HG02678 (cell line): ENCODE measurements at regions not wholly inside any gene's neighbourhood (a gene's known extent, or its start where the extent isn't known, plus 50 kb on each side); places are given as distances from the start of the nearest gene placed in this dataset.

ENCODE experiments used
- ATAC-seq: cut with Tn5 transposase; IDR thresholded peaks from one replicate; pipeline ENCODE4 v1.9.1; 2021; ENCODE audit warnings: mild to moderate bottlenecking, moderate library complexity; ENCODE audit not compliant: unreplicated experiment

- ATAC-seq = no peak
Observed at GRCh38 chr4:19372390-19372789, 879.3 kb upstream of the SLIT2 start.

- no peak for ATAC-seq
Observed at GRCh38 chr4:19368800-19369199, 882.9 kb upstream of the SLIT2 start.

- no peak for ATAC-seq
Observed at GRCh38 chr4:19366916-19367315, 884.8 kb upstream of the SLIT2 start.

GRCh38 chr4:19358015-19358414, 893.7 kb upstream of the SLIT2 start:
- ATAC-seq = no peak

GRCh38 chr4:19349416-19349815, 902.3 kb upstream of the SLIT2 start:
- no peak for ATAC-seq

GRCh38 chr4:19348746-19349145, 903.0 kb upstream of the SLIT2 start:
- ATAC-seq = no peak

- no peak for ATAC-seq
Observed at GRCh38 chr4:19346636-19347035, 905.1 kb upstream of the SLIT2 start.

GRCh38 chr4:19329631-19330030, 922.1 kb upstream of the SLIT2 start:
- ATAC-seq = no peak

- ATAC-seq = no peak
Observed at GRCh38 chr4:19329077-19329476, 922.6 kb upstream of the SLIT2 start.

- no peak for ATAC-seq
Observed at GRCh38 chr4:19327364-19327763, 924.3 kb upstream of the SLIT2 start.

- ATAC-seq = no peak
Observed at GRCh38 chr4:19324184-19324583, 927.5 kb upstream of the SLIT2 start.

GRCh38 chr4:19319607-19320006, 932.1 kb upstream of the SLIT2 start:
- ATAC-seq = no peak

GRCh38 chr4:19317377-19317776, 934.3 kb upstream of the SLIT2 start:
- no peak for ATAC-seq

GRCh38 chr4:19314116-19314515, 937.6 kb upstream of the SLIT2 start:
- no peak for ATAC-seq

- ATAC-seq = no peak
Observed at GRCh38 chr4:19309378-19309777, 942.3 kb upstream of the SLIT2 start.

GRCh38 chr4:19304028-19304427, 947.7 kb upstream of the SLIT2 start:
- no peak for ATAC-seq

- ATAC-seq = no peak
Observed at GRCh38 chr4:19301527-19301926, 950.2 kb upstream of the SLIT2 start.

- ATAC-seq = no peak
Observed at GRCh38 chr4:19300213-19300612, 951.5 kb upstream of the SLIT2 start.

- no peak for ATAC-seq
Observed at GRCh38 chr4:19298998-19299397, 952.7 kb upstream of the SLIT2 start.

- ATAC-seq = no peak
Observed at GRCh38 chr4:19293781-19294180, 957.9 kb upstream of the SLIT2 start.

- ATAC-seq = no peak
Observed at GRCh38 chr4:19293080-19293479, 958.6 kb upstream of the SLIT2 start.

- no peak for ATAC-seq
Observed at GRCh38 chr4:19286924-19287323, 964.8 kb upstream of the SLIT2 start.

- ATAC-seq = no peak
Observed at GRCh38 chr4:19285146-19285545, 966.6 kb upstream of the SLIT2 start.

- no peak for ATAC-seq
Observed at GRCh38 chr4:19278665-19279064, 973.0 kb upstream of the SLIT2 start.
